Testis (tissue), 2 donors: ENCODE measurements at regions not wholly inside any gene's neighbourhood (a gene's known extent, or its start where the extent isn't known, plus 50 kb on each side); places are given as distances from the start of the nearest gene placed in this dataset.

Source experiments
- DNase-seq: peaks from one replicate; pipeline ENCODE4 v3.0.0-alpha.2; 2019
- H3K27ac ChIP-seq, 2 donors: fragments of 200-600 bp; sonication (generic); one replicate each; pipeline ENCODE4 v1.5.1; 2019
- H3K27me3 ChIP-seq: fragments of 200-600 bp; sonication (generic); one replicate; pipeline ENCODE4 v1.5.1; 2019
- H3K36me3 ChIP-seq: fragments of 200-600 bp; sonication (generic); one replicate; pipeline ENCODE4 v1.5.1; 2017; ENCODE audit warnings: low read depth; ENCODE audit errors: missing control alignments
- H3K4me1 ChIP-seq: fragments of 200-600 bp; sonication (generic); one replicate; pipeline ENCODE4 v1.5.1; 2019
- H3K4me3 ChIP-seq, 2 donors: fragments of 200-600 bp; sonication (generic); one replicate each; pipeline ENCODE4 v1.5.1; 2017 to 2019
- H3K9me3 ChIP-seq: fragments of 200-600 bp; sonication (generic); one replicate; pipeline ENCODE4 v1.5.1; 2017
- POLR2A ChIP-seq: fragments of 450-650 bp; IDR thresholded peaks from one replicate; pipeline ENCODE4 v1.6.1; 2017; ENCODE audit warnings: antibody characterized with exemption, mild to moderate bottlenecking, moderate library complexity
- WGBS, 2 donors: methylation state at CpG; one replicate each; pipeline ENCODE4 v1.1.5; 2018; 5-methylcytosine and 5-hydroxymethylcytosine counted together
- intact Hi-C: fragments of 100-400 bp; cut with DNase I; formaldehyde crosslinking; loops from one replicate; pipeline ENCODE4 v1.15.1; 2023; ENCODE audit warnings: low total_unique reads
- TF ChIP-seq, protein P1 (sequence below), 3 experiments: fragments of 450-650 bp in 2 of 3; fragments of 200-600 bp in 1 of 3; sonication (generic) in 1 of 3; IDR thresholded peaks; one replicate each; pipeline ENCODE4 v1.5.1; 2016 to 2019; ENCODE audit warnings: antibody characterized with exemption in 3 of 3, mild to moderate bottlenecking in 2 of 3, moderate library complexity in 1 of 3

DNA sequence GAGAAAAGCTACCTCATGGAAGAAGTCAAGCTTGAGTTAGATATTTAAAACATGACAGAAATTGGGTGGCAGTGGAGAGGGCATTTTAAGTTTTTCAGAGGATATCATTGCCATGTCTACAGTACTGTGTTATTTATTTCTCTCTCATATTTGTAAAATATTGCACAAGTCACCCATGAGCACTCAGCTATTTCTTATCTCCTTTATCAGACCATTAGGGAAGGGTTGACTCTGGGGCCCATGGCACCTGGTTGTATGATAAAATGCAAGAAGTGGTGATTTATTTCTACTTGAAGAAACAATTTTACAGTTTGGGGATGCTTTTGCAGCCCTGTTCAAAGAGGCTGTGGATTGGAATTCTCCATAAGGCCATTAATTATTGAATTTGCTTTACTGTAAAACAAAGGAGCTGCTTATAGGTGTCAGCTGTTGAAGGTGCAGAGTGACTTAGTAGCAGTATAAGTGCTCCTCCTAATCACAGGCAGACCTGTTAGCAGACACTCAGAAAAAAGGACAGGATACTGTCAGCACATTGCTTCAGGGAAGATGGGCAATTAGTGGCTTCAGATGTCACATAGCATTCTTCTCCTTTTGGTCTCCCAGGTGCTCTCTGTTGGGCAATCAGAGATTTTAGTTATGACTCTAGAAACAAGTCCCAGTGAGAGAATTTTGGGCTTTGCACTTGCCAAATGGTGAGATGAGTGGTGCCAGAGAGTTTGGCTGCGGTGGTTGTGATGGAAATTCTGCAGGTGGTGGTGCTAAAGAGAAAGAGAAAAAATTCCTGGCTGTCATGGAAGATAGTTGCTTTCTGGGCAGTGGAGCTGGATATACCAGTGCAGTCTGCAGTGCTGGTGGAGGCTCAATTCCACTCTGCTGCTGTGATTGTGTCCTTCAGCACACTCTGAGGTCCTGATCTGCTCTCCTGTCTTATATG is 129.7 kb upstream of the ROPN1 start:
- DNase-seq: no peak
- Histone ChIP-seq H3K9me3 (no peaks in the 10 kb centered on the region), H3K27ac (no peak overlapping the region), H3K4me1 (no peaks in the 10 kb centered on the region), H3K36me3 (no peaks in the 10 kb centered on the region), H3K4me3 (no peak overlapping the region), H3K27me3 (no peaks in the 10 kb centered on the region)
- WGBS, 2 donors: 75 to 78% methylated on average over 1 of the region's 1 CpG
- TF ChIP-seq POLR2A: no peak
- TF ChIP-seq, protein P1, sequence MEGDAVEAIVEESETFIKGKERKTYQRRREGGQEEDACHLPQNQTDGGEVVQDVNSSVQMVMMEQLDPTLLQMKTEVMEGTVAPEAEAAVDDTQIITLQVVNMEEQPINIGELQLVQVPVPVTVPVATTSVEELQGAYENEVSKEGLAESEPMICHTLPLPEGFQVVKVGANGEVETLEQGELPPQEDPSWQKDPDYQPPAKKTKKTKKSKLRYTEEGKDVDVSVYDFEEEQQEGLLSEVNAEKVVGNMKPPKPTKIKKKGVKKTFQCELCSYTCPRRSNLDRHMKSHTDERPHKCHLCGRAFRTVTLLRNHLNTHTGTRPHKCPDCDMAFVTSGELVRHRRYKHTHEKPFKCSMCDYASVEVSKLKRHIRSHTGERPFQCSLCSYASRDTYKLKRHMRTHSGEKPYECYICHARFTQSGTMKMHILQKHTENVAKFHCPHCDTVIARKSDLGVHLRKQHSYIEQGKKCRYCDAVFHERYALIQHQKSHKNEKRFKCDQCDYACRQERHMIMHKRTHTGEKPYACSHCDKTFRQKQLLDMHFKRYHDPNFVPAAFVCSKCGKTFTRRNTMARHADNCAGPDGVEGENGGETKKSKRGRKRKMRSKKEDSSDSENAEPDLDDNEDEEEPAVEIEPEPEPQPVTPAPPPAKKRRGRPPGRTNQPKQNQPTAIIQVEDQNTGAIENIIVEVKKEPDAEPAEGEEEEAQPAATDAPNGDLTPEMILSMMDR (IDR thresholded peaks at IDR 0.05): no peak
- intact Hi-C loops: no loop called here

GRCh38 chr3:124125315-124125714 is 133.4 kb upstream of the ROPN1 start:
- TF ChIP-seq, protein P1 (IDR thresholded peaks at IDR 0.05): no peak
- TF ChIP-seq POLR2A: no peak
- intact Hi-C loops: no loop called here
- no peaks in the 10 kb centered on the region for H3K27me3 ChIP-seq
- 50 to 56% methylated on average over 1 of the region's 1 CpG for WGBS, 2 donors
- no peak overlapping the region for H3K4me3 ChIP-seq
- no peak for DNase-seq
- H3K36me3 ChIP-seq: no peaks in the 10 kb centered on the region
- no peaks in the 10 kb centered on the region for H3K4me1 ChIP-seq
- H3K27ac ChIP-seq: no peak overlapping the region
- no peaks in the 10 kb centered on the region for H3K9me3 ChIP-seq

DNA sequence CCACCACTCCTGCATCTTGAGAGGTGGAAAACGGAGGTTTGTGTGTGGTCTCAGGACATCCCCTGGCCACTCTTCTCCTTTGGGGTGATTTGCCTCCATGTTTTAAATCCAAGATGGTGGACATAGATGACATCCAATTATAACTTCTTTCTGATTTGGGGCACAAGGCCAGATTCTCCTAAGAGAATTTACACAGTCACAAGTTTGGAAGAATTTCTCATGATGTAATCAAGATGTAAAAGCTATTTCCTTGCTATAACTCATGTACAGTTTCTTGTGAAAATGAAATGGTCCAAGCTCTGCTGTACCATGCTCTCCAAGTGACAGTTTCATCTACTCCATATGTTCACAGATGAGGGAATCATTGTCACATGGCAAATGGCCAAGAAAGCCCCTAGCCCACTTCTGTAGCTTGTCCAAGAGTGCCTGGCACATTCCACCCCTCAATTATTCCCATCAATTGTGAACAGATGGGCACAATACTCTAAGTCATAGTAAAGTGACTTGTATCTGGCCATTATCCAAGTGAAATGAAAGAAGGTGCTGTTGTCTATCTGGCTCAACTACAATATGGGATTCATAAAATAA is 134.6 kb upstream of the ROPN1 start:
- no peaks in the 10 kb centered on the region for H3K4me1 ChIP-seq
- WGBS, 2 donors: 83 to 100% methylated on average over 1 of the region's 1 CpG
- no peaks in the 10 kb centered on the region for H3K9me3 ChIP-seq
- no peak overlapping the region for H3K4me3 ChIP-seq
- intact Hi-C loops: no loop called here
- no peak for DNase-seq
- no peaks in the 10 kb centered on the region for H3K27me3 ChIP-seq
- H3K36me3 ChIP-seq: no peaks in the 10 kb centered on the region
- no peak for TF ChIP-seq POLR2A
- TF ChIP-seq, protein P1 (IDR thresholded peaks at IDR 0.05): no peak
- H3K27ac ChIP-seq: no peak overlapping the region

DNA sequence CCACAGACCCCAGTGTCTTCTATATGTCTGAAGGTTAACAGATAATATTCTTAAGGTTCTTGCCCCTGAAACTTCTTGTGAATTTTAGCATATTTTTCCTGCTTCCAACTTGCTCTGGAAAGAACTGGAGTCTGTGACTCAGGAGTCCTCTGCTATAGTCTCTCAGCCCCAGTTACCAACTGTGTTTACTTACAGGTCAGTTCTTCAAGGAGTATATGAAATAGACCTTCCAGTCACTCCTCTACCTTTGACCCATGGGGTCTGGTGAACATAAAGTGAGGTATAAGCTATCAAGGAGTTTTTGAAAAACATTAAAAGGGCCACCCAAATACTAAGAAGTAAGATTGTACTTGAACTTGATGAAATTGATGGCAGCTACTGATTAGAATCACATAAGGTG is 139.2 kb upstream of the ROPN1 start:
- TF ChIP-seq, protein P1 (IDR thresholded peaks at IDR 0.05): no peak
- TF ChIP-seq POLR2A: no peak
- intact Hi-C loops: no loop called here
- Histone ChIP-seq H3K27ac (no peak overlapping the region), H3K9me3 (no peaks in the 10 kb centered on the region), H3K27me3 (no peaks in the 10 kb centered on the region), H3K4me1 (peaks cover 12% of the 10 kb centered on the region), H3K4me3 (no peak overlapping the region), H3K36me3 (no peaks in the 10 kb centered on the region)
- no peak for DNase-seq
